GM23248 (cell line): ENCODE measurements at regions not wholly inside any gene's neighbourhood (a gene's known extent, or its start where the extent isn't known, plus 50 kb on each side); places are given as distances from the start of the nearest gene placed in this dataset.

Experiments used
- DNase-seq: peaks from one replicate; pipeline ENCODE4 v3.0.0-alpha.2; 2015
- H2AFZ ChIP-seq: fragments of 200-600 bp; sonication (generic); 2 replicates; pipeline ENCODE4 v1.6.1; 2016; ENCODE audit warnings: antibody characterized with exemption
- H3F3A ChIP-seq: fragments of 200-600 bp; sonication (generic); 2 replicates; pipeline ENCODE4 v1.6.1; 2016; ENCODE audit warnings: mild to moderate bottlenecking, antibody characterized with exemption, mixed run types; ENCODE audit not compliant: insufficient read depth
- H3K27ac ChIP-seq: fragments of 200-600 bp; sonication (generic); 2 replicates; pipeline ENCODE4 v1.5.1; 2016; ENCODE audit warnings: mild to moderate bottlenecking
- H3K27me3 ChIP-seq: fragments of 200-600 bp; sonication (generic); replicated peaks from 2 replicates; pipeline ENCODE4 v1.6.1; 2016; ENCODE audit warnings: mild to moderate bottlenecking; ENCODE audit not compliant: insufficient read depth
- H3K36me3 ChIP-seq: fragments of 200-600 bp; sonication (generic); 2 replicates; pipeline ENCODE4 v1.6.1; 2016; ENCODE audit warnings: low read depth, mild to moderate bottlenecking
- H3K4me1 ChIP-seq: fragments of 200-600 bp; sonication (generic); 2 replicates; pipeline ENCODE4 v1.6.1; 2016; ENCODE audit warnings: mild to moderate bottlenecking; ENCODE audit not compliant: insufficient read depth
- H3K4me2 ChIP-seq: fragments of 200-600 bp; sonication (generic); one replicate; pipeline ENCODE4 v1.6.1; 2016; ENCODE audit warnings: mild to moderate bottlenecking; ENCODE audit not compliant: unreplicated experiment
- H3K4me3 ChIP-seq: fragments of 200-600 bp; sonication (generic); 2 replicates; pipeline ENCODE4 v1.5.1; 2016; ENCODE audit warnings: mild to moderate bottlenecking
- H3K79me2 ChIP-seq: fragments of 200-600 bp; sonication (generic); 2 replicates; pipeline ENCODE4 v1.6.1; 2016; ENCODE audit warnings: mild to moderate bottlenecking; ENCODE audit not compliant: insufficient read depth
- H3K9ac ChIP-seq: fragments of 200-600 bp; sonication (generic); 2 replicates; pipeline ENCODE4 v1.6.1; 2016; ENCODE audit warnings: mild to moderate bottlenecking
- H3K9me2 ChIP-seq: fragments of 200-600 bp; sonication (generic); 2 replicates; pipeline ENCODE4 v1.6.1; 2016; ENCODE audit warnings: mixed run types, mild to moderate bottlenecking, moderate library complexity; ENCODE audit not compliant: insufficient read depth
- H3K9me3 ChIP-seq: fragments of 200-600 bp; sonication (generic); one replicate; pipeline ENCODE4 v1.6.1; 2017; ENCODE audit warnings: low read depth
- H4K20me1 ChIP-seq: fragments of 200-600 bp; sonication (generic); 2 replicates; pipeline ENCODE4 v1.6.0; 2016; ENCODE audit not compliant: insufficient read depth
- EZH2 ChIP-seq: fragments of 200-600 bp; sonication (generic); IDR thresholded peaks from 2 replicates; pipeline ENCODE4 v1.6.1; 2018; ENCODE audit warnings: antibody characterized with exemption, mild to moderate bottlenecking; ENCODE audit not compliant: insufficient read depth, poor library complexity, severe bottlenecking
- EZH2phosphoT487 ChIP-seq: fragments of 200-600 bp; sonication (generic); IDR thresholded peaks from 2 replicates; pipeline ENCODE4 v1.6.1; 2018; ENCODE audit warnings: antibody characterized with exemption, moderate library complexity, mild to moderate bottlenecking, low read depth; ENCODE audit not compliant: insufficient read depth
- WGBS, 2 experiments: methylation state at CpG; one replicate each; pipeline ENCODE4 v1.1.6; 2015 to 2017; ENCODE audit warnings: low lambda C conversion rate in 2 of 2, low coverage in 1 of 2; ENCODE audit errors: missing lambda C conversion rate in 2 of 2; 5-methylcytosine and 5-hydroxymethylcytosine counted together
- in situ Hi-C: fragments of 300-500 bp; cut with MboI; formaldehyde crosslinking; loops from 2 replicates; pipeline ENCODE4 v1.15.0; 2020

- TF ChIP-seq EZH2phosphoT487 = no peak
- TF ChIP-seq EZH2 = no peak
- H3K27me3 ChIP-seq = no peaks in the 10 kb centered on the region
- H3K36me3 ChIP-seq = no peaks in the 10 kb centered on the region
- no peaks in the 10 kb centered on the region for H3K9me3 ChIP-seq
- no peak for DNase-seq
- H2AFZ ChIP-seq = no peak overlapping the region
- no peak overlapping the region for H3K9ac ChIP-seq
- no peak overlapping the region for H3K4me2 ChIP-seq
- H3K27ac ChIP-seq = no peak overlapping the region
- H3K9me2 ChIP-seq = no peaks in the 10 kb centered on the region
- H3K4me1 ChIP-seq = peaks cover 20% of the 10 kb centered on the region
- no peak overlapping the region for H3K4me3 ChIP-seq
- 0 out of 2 replicates have a peak, but pooled peaks cover 8% of the 10 kb centered on the region for H3F3A ChIP-seq
- no peaks in the 10 kb centered on the region for H4K20me1 ChIP-seq
- H3K79me2 ChIP-seq = no peaks in the 10 kb centered on the region
- in situ Hi-C loops = no loop called here
Observed at GRCh38 chr13:80144493-80144892, 196.4 kb downstream of the SPRY2 start.

GRCh38 chr13:80141123-80141849 is 199.6 kb downstream of the SPRY2 start:
- in situ Hi-C loops = no loop called here
- H3K9ac ChIP-seq = no peak overlapping the region
- no peak for TF ChIP-seq EZH2phosphoT487
- TF ChIP-seq EZH2 = no peak
- H3K4me3 ChIP-seq = no peak overlapping the region
- peak overlapping the region; percentile 47 for H2AFZ ChIP-seq
- 89 to 91% methylated on average over 7 of the region's 7 CpGs for WGBS, 2 experiments
- H3K4me2 ChIP-seq = peak overlapping the region; percentile 46
- H3K9me3 ChIP-seq = no peaks in the 10 kb centered on the region
- H3K27ac ChIP-seq = no peak overlapping the region
- H4K20me1 ChIP-seq = no peaks in the 10 kb centered on the region
- H3K79me2 ChIP-seq = no peaks in the 10 kb centered on the region
- H3K27me3 ChIP-seq = no peaks in the 10 kb centered on the region
- no peaks in the 10 kb centered on the region for H3K9me2 ChIP-seq
- H3K4me1 ChIP-seq = peaks cover 20% of the 10 kb centered on the region
- DNase-seq = peak; percentile 75
- 0 out of 2 replicates have a peak, but pooled peaks cover 8% of the 10 kb centered on the region for H3F3A ChIP-seq
- no peaks in the 10 kb centered on the region for H3K36me3 ChIP-seq

- H3K27ac ChIP-seq = no peak overlapping the region
- H4K20me1 ChIP-seq = no peaks in the 10 kb centered on the region
- no peaks in the 10 kb centered on the region for H3K9me2 ChIP-seq
- no peak for DNase-seq
- no peak overlapping the region for H3K9ac ChIP-seq
- H3F3A ChIP-seq = 0 out of 2 replicates have a peak, but pooled peaks cover 8% of the 10 kb centered on the region
- no peaks in the 10 kb centered on the region for H3K79me2 ChIP-seq
- no peak for TF ChIP-seq EZH2
- TF ChIP-seq EZH2phosphoT487 = no peak
- no peaks in the 10 kb centered on the region for H3K36me3 ChIP-seq
- H3K4me1 ChIP-seq = peaks cover 20% of the 10 kb centered on the region
- no peaks in the 10 kb centered on the region for H3K27me3 ChIP-seq
- in situ Hi-C loops = no loop called here
- H2AFZ ChIP-seq = peak overlapping the region; percentile 47
- 58 to 62% methylated on average over 4 of the region's 4 CpGs for WGBS, 2 experiments
- no peaks in the 10 kb centered on the region for H3K9me3 ChIP-seq
- H3K4me2 ChIP-seq = peak overlapping the region; percentile 46
- H3K4me3 ChIP-seq = no peak overlapping the region
Observed at GRCh38 chr13:80140685-80141084, 200.2 kb downstream of the SPRY2 start.

- TF ChIP-seq EZH2 (no peak), EZH2phosphoT487 (no peak)
- H3F3A ChIP-seq = 0 out of 2 replicates have a peak, but pooled peaks cover 8% of the 10 kb centered on the region
- H3K9me2 ChIP-seq = no peaks in the 10 kb centered on the region
- no peaks in the 10 kb centered on the region for H3K36me3 ChIP-seq
- H3K4me3 ChIP-seq = no peak overlapping the region
- H3K27ac ChIP-seq = no peak overlapping the region
- DNase-seq = no peak
- no peaks in the 10 kb centered on the region for H3K9me3 ChIP-seq
- 74 to 92% methylated on average over 2 of the region's 2 CpGs for WGBS, 2 experiments
- no peaks in the 10 kb centered on the region for H3K27me3 ChIP-seq
- H3K4me1 ChIP-seq = peaks cover 20% of the 10 kb centered on the region
- no peaks in the 10 kb centered on the region for H3K79me2 ChIP-seq
- no peak overlapping the region for H3K9ac ChIP-seq
- no peak overlapping the region for H2AFZ ChIP-seq
- no peaks in the 10 kb centered on the region for H4K20me1 ChIP-seq
- H3K4me2 ChIP-seq = no peak overlapping the region
- in situ Hi-C loops = no loop called here
Observed at GRCh38 chr13:80139196-80139595, 201.7 kb downstream of the SPRY2 start.
